ENCODE measurements at regions not wholly inside any gene's neighbourhood (a gene's known extent, or its start where the extent isn't known, plus 50 kb on each side); places are given as distances from the start of the nearest gene placed in this dataset.

- peaks cover 0 to 15% (median 6%) of the 10 kb centered on the region in 10 experiments; a peak in 8 of 20 replicates for H3K4me1 ChIP-seq
- H3K27me3 ChIP-seq: no peaks in the 10 kb centered on the region
- peak overlapping the region in 5 of 11 experiments; percentile 22 to 39 (median 27); a peak in 6 of 22 replicates for H3K4me2 ChIP-seq
- H3K9ac ChIP-seq: no peak overlapping the region
- no peak overlapping the region for H3K27ac ChIP-seq
- H3K4me3 ChIP-seq: no peak overlapping the region
- H3K36me3 ChIP-seq: no peaks in the 10 kb centered on the region
- no peaks in the 10 kb centered on the region for H3K9me3 ChIP-seq (replicated peaks in 1 of 11)
- no peaks in the 10 kb centered on the region for H4K20me1 ChIP-seq
- no peak for TF ChIP-seq Cebpa-rat (IDR thresholded peaks at IDR 0.05)
These were observed 331.7 kb upstream of the DCC start for GRCh38 chr18:52008330-52008729.

- no peaks in the 10 kb centered on the region for H3K9me3 ChIP-seq (replicated peaks in 1 of 11)
- TF ChIP-seq Cebpa-rat (IDR thresholded peaks at IDR 0.05): no peak
- peaks cover 0 to 15% (median 6%) of the 10 kb centered on the region in 10 experiments; a peak in 8 of 20 replicates for H3K4me1 ChIP-seq
- H3K27ac ChIP-seq: no peak overlapping the region
- H3K4me3 ChIP-seq: no peak overlapping the region
- H3K27me3 ChIP-seq: no peaks in the 10 kb centered on the region
- H3K4me2 ChIP-seq: peak overlapping the region in 6 of 11 experiments; percentile 9 to 39 (median 26); a peak in 6 of 22 replicates
- no peak overlapping the region for H3K9ac ChIP-seq
- no peaks in the 10 kb centered on the region for H3K36me3 ChIP-seq
- no peaks in the 10 kb centered on the region for H4K20me1 ChIP-seq
These were observed 331.3 kb upstream of the DCC start for GRCh38 chr18:52008736-52009135.

GRCh38 chr18:52009958-52010357, 330.0 kb upstream of the DCC start:
- no peak overlapping the region for H3K4me3 ChIP-seq
- no peaks in the 10 kb centered on the region for H4K20me1 ChIP-seq
- no peaks in the 10 kb centered on the region for H3K36me3 ChIP-seq
- peaks cover 0 to 15% (median 6%) of the 10 kb centered on the region in 10 experiments; a peak in 8 of 20 replicates for H3K4me1 ChIP-seq
- no peaks in the 10 kb centered on the region for H3K27me3 ChIP-seq
- H3K27ac ChIP-seq: no peak overlapping the region
- no peaks in the 10 kb centered on the region for H3K9me3 ChIP-seq (replicated peaks in 1 of 11)
- H3K4me2 ChIP-seq: no peak overlapping the region
- H3K9ac ChIP-seq: no peak overlapping the region
- TF ChIP-seq Cebpa-rat (IDR thresholded peaks at IDR 0.05): no peak

DNA sequence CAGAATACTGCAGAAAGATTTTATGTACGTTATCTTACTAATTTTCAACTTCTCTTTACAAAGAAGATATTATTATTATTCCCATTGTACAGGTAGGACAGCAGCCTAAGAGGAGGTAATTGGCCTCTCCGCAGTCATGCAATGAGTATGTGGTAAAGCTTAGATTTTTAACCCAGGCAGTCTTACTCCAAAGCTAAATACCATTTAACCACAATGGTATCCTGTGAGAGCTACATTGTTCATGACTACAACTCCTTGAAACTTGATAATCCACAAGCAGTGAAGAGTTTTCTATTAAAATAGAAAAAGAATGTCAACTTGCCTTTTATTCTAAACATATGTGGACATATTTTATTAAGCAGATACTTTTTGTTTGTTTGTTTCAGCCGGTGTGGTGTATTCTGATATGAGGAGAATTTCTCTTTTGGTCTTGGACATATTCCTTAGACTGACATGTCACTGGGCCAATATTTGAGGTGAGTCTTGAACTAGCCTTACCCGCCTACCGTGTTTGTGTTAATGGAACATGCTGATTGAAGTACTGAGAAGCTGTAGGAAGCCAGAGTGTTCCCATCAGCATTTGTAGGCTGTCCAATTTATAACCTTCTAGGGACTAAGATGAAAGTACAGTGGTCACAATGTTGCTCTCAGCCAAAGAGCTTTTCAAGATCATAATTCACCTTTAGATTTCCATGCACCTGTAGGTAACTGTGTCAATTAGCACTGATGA, 293.9 kb upstream of the DCC start:
- no peak overlapping the region for H3K4me3 ChIP-seq
- H3K4me1 ChIP-seq: peaks cover 0 to 6% (median 0%) of the 10 kb centered on the region in 10 experiments; a peak in 2 of 20 replicates
- no peak overlapping the region for H3K4me2 ChIP-seq
- H3K36me3 ChIP-seq: no peaks in the 10 kb centered on the region
- no peaks in the 10 kb centered on the region for H3K27me3 ChIP-seq
- H3K9me3 ChIP-seq (replicated peaks in 1 of 11): no peaks in the 10 kb centered on the region
- no peak overlapping the region for H3K27ac ChIP-seq
- TF ChIP-seq Cebpa-rat (IDR thresholded peaks at IDR 0.05): no peak
- H4K20me1 ChIP-seq: no peaks in the 10 kb centered on the region
- no peak overlapping the region for H3K9ac ChIP-seq

- Histone ChIP-seq H3K4me1 (peaks cover 0 to 6% (median 0%) of the 10 kb centered on the region in 10 experiments; a peak in 2 of 20 replicates), H3K9me3 (replicated peaks in 1 of 11) (no peaks in the 10 kb centered on the region), H3K27me3 (no peaks in the 10 kb centered on the region), H3K36me3 (no peaks in the 10 kb centered on the region), H3K9ac (no peak overlapping the region), H3K4me2 (no peak overlapping the region), H4K20me1 (no peaks in the 10 kb centered on the region), H3K27ac (no peak overlapping the region), H3K4me3 (no peak overlapping the region)
- TF ChIP-seq Cebpa-rat (IDR thresholded peaks at IDR 0.05): no peak
These were observed 293.2 kb upstream of the DCC start for GRCh38 chr18:52046842-52047241.

DNA sequence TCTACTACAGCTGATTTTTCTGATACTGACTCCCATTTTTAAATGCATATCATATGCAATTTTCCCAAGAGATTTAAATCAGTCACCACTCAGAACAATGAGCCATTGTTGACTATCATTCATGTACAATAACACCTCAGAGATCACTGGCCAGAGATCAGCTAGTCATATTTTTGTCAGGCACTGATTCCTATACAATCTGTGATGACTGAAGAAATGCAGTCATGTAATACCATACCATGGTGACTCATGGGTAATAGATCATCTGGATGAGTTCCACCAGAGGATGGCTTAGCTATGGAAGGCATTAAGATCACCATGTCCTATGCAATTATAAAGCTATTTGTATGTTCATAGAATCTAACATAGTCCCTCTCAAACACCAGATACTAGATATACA, 285.7 kb upstream of the DCC start:
- no peak for TF ChIP-seq Cebpa-rat (IDR thresholded peaks at IDR 0.05)
- Histone ChIP-seq H3K9ac (no peak overlapping the region), H3K27ac (no peak overlapping the region)

DNA sequence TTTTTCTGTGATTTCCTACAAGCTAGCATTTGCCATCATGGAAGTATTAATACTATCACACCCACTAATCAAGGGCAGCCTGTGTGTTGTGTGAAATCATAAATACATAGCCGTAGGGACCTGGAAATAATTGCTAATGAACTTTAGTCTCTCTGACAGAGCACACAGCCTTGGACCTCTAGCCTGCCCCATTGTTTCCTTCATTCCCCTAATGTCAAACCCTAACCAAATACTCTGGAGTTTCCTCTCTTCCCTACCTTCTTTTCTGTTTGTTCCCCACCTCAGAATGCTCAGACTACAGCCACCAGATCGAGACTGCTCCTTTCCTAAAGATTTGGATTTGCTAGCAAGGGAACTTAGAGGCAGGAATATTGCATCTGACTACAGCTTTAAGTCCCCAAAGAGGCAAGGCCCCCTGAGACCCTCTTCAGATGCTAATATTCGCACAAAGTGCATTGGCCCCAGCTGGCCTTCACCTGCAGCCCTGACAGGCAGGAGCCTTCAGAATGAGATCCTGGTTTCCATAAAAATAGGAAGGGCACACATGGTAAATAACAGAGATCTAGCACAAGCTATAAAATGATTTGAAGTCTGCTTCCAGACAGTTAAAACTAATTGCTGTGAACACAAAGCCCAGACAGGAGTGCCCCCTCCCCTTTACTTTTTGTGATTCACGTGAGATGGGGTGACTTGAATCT, 279.2 kb upstream of the DCC start:
- Histone ChIP-seq H3K4me2 (no peak overlapping the region), H3K27me3 (no peaks in the 10 kb centered on the region), H3K27ac (no peak overlapping the region), H4K20me1 (no peaks in the 10 kb centered on the region), H3K9me3 (replicated peaks in 1 of 11) (peaks cover 0 to 11% (median 4%) of the 10 kb centered on the region in 11 experiments; a peak in 9 of 22 replicates), H3K9ac (no peak overlapping the region), H3K4me1 (no peaks in the 10 kb centered on the region), H3K4me3 (no peak overlapping the region), H3K36me3 (no peaks in the 10 kb centered on the region)
- TF ChIP-seq Cebpa-rat (IDR thresholded peaks at IDR 0.05): no peak

More for the DNA sequence above, 285.7 kb upstream of the DCC start:
- Histone ChIP-seq H3K4me2 (no peak overlapping the region), H3K4me1 (no peaks in the 10 kb centered on the region), H3K27me3 (no peaks in the 10 kb centered on the region), H4K20me1 (no peaks in the 10 kb centered on the region), H3K4me3 (no peak overlapping the region), H3K9me3 (replicated peaks in 1 of 11) (0 out of 22 replicates have a peak, but pooled peaks cover 0 to 4% (median 0%) of the 10 kb centered on the region in 11 experiments), H3K36me3 (no peaks in the 10 kb centered on the region)

DNA sequence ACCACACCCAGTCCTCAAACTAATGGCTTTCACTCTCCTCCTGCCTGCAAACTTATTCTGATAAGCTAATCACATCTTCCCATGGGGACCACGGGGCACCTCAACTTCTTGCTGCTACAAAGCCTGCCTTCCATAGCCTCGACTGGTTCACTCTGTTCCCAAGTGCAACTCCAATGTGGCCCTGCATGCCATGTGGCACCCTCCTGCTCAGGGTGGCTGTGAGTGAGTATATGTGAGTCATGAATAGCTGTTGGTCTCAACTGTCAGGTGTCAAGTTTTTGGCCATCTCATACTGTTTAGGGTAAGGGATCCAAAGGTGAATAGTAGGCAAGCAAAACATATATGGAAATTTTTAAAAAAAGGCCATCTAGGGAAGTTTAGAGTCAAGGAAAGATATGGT, 276.1 kb upstream of the DCC start:
- Histone ChIP-seq H3K27me3 (no peaks in the 10 kb centered on the region), H3K9ac (no peak overlapping the region)
- no peak for TF ChIP-seq Cebpa-rat (IDR thresholded peaks at IDR 0.05)

DNA sequence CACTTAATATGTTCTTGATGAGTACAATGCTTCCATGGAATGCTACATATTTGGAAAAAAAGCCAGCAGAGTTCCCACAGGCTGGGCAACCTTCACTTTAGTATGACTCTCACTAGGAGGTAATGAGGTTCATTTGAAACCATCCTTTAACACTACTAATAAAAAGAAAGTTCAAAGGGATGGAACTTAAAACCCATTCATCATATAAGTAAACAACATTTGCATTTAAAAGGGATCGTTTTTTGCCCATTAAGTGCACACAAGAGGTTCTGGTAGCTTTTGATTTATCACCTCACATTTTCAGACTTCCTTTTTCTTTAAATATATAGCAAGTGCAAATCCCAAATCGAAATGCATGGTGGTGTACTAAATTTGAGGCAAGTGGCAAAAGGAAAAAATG, 270.8 kb upstream of the DCC start:
- no peaks in the 10 kb centered on the region for H3K27me3 ChIP-seq
- no peaks in the 10 kb centered on the region for H3K4me1 ChIP-seq
- H4K20me1 ChIP-seq: no peaks in the 10 kb centered on the region
- no peak overlapping the region for H3K9ac ChIP-seq
- H3K4me2 ChIP-seq: no peak overlapping the region
- TF ChIP-seq Cebpa-rat (IDR thresholded peaks at IDR 0.05): no peak
- peaks cover 9 to 24% (median 17%) of the 10 kb centered on the region in 11 experiments; a peak in 21 of 22 replicates for H3K9me3 ChIP-seq (replicated peaks in 1 of 11)
- H3K4me3 ChIP-seq: no peak overlapping the region
- no peaks in the 10 kb centered on the region for H3K36me3 ChIP-seq
- H3K27ac ChIP-seq: no peak overlapping the region

More for the DNA sequence above, 276.1 kb upstream of the DCC start:
- Histone ChIP-seq H3K27ac (no peak overlapping the region), H3K4me3 (no peak overlapping the region), H3K9me3 (replicated peaks in 1 of 11) (peaks cover 9 to 24% (median 17%) of the 10 kb centered on the region in 11 experiments; a peak in 21 of 22 replicates), H3K36me3 (no peaks in the 10 kb centered on the region), H3K4me2 (no peak overlapping the region), H4K20me1 (no peaks in the 10 kb centered on the region), H3K4me1 (no peaks in the 10 kb centered on the region)
